Chondrocyte (in vitro differentiated cells): ENCODE measurements at regions not wholly inside any gene's neighbourhood (a gene's known extent, or its start where the extent isn't known, plus 50 kb on each side); places are given as distances from the start of the nearest gene placed in this dataset.
"Not testable (repeated sequence)": the region's sequence is repeated elsewhere in the genome, so short reads cannot be mapped to it uniquely, and the experiment has no call there.

Source experiments
- DNase-seq: peaks from one replicate; pipeline ENCODE4 v3.0.0; 2021; ENCODE audit warnings: mixed read lengths, low spot score
- H3K27ac Mint-ChIP-seq: one replicate; pipeline ENCODE4 v1.8.0; 2021; ENCODE audit warnings: mild to moderate bottlenecking, moderate library complexity, mixed read lengths; ENCODE audit not compliant: unreplicated experiment
- H3K27me3 Mint-ChIP-seq: 2 replicates; pipeline ENCODE4 v1.8.0; 2021; ENCODE audit warnings: low read depth, mixed read lengths
- H3K36me3 Mint-ChIP-seq: 2 replicates; pipeline ENCODE4 v1.8.0; 2021; ENCODE audit warnings: low read depth, mixed read lengths
- H3K4me1 Mint-ChIP-seq: 2 replicates; pipeline ENCODE4 v1.8.0; 2021; ENCODE audit warnings: low read depth, mild to moderate bottlenecking, mixed read lengths
- H3K4me3 Mint-ChIP-seq: one replicate; pipeline ENCODE4 v1.8.0; 2021; ENCODE audit warnings: mild to moderate bottlenecking, moderate library complexity, mixed read lengths; ENCODE audit not compliant: unreplicated experiment
- H3K9me3 Mint-ChIP-seq: 2 replicates; pipeline ENCODE4 v1.8.0; 2021; ENCODE audit warnings: low read depth, mixed read lengths
- CTCF ChIP-seq: fragments of 200-600 bp; sonication (generic); IDR thresholded peaks from 2 replicates; pipeline ENCODE4 v1.5.0; 2021; ENCODE audit warnings: antibody characterized with exemption, mild to moderate bottlenecking, moderate library complexity

- no peaks in the 10 kb centered on the region for H3K9me3 Mint-ChIP-seq
- H3K27me3 Mint-ChIP-seq = peaks cover 29% of the 10 kb centered on the region
- H3K4me3 Mint-ChIP-seq = no peak overlapping the region
- H3K4me1 Mint-ChIP-seq = no peaks in the 10 kb centered on the region
- TF ChIP-seq CTCF = no peak
- H3K27ac Mint-ChIP-seq = no peak overlapping the region
- no peaks in the 10 kb centered on the region for H3K36me3 Mint-ChIP-seq
- DNase-seq = no peak
These were observed 67.2 kb upstream of the HNMT start for GRCh38 chr2:137897082-137897481.

GRCh38 chr2:137900421-137901141 lies 63.7 kb upstream of the HNMT start:
- Mint-ChIP-seq H3K27me3 (peaks cover 27% of the 10 kb centered on the region), H3K36me3 (no peaks in the 10 kb centered on the region), H3K4me1 (no peaks in the 10 kb centered on the region), H3K27ac (no peak overlapping the region), H3K9me3 (no peaks in the 10 kb centered on the region), H3K4me3 (no peak overlapping the region)
- no peak for TF ChIP-seq CTCF
- no peak for DNase-seq

- Mint-ChIP-seq H3K4me3 (no peak overlapping the region), H3K4me1 (no peaks in the 10 kb centered on the region), H3K9me3 (no peaks in the 10 kb centered on the region), H3K27me3 (peaks cover 36% of the 10 kb centered on the region), H3K27ac (no peak overlapping the region), H3K36me3 (no peaks in the 10 kb centered on the region)
- peak; percentile 94 for TF ChIP-seq CTCF
- no peak for DNase-seq
These were observed 53.6 kb upstream of the HNMT start for GRCh38 chr2:137910641-137911040.

GRCh38 chr2:137912371-137912770 lies 51.9 kb upstream of the HNMT start:
- Mint-ChIP-seq H3K27ac (no peak overlapping the region), H3K4me3 (no peak overlapping the region), H3K9me3 (no peaks in the 10 kb centered on the region), H3K27me3 (peaks cover 40% of the 10 kb centered on the region), H3K36me3 (peaks cover 2% of the 10 kb centered on the region), H3K4me1 (no peaks in the 10 kb centered on the region)
- no peak for TF ChIP-seq CTCF
- no peak for DNase-seq

- H3K36me3 Mint-ChIP-seq = peaks cover 2% of the 10 kb centered on the region
- no peak overlapping the region for H3K27ac Mint-ChIP-seq
- H3K4me1 Mint-ChIP-seq = no peaks in the 10 kb centered on the region
- TF ChIP-seq CTCF = no peak
- H3K27me3 Mint-ChIP-seq = peaks cover 34% of the 10 kb centered on the region
- no peak overlapping the region for H3K4me3 Mint-ChIP-seq
- no peak for DNase-seq
- H3K9me3 Mint-ChIP-seq = no peaks in the 10 kb centered on the region
These were observed 51.1 kb upstream of the HNMT start for GRCh38 chr2:137913169-137913568.

GRCh38 chr2:137913648-137914047 lies 50.6 kb upstream of the HNMT start:
- not testable (repeated sequence) for H3K4me1 Mint-ChIP-seq, H3K4me3 Mint-ChIP-seq, H3K27ac Mint-ChIP-seq, DNase-seq, H3K9me3 Mint-ChIP-seq, H3K36me3 Mint-ChIP-seq
- peaks cover 33% of the 10 kb centered on the region for H3K27me3 Mint-ChIP-seq
